Astrocyte of the cerebellum (primary cell): ENCODE measurements at regions not wholly inside any gene's neighbourhood (a gene's known extent, or its start where the extent isn't known, plus 50 kb on each side); places are given as distances from the start of the nearest gene placed in this dataset.

ENCODE experiments used
- DNase-seq: peaks from one replicate; pipeline ENCODE4 v3.0.0-alpha.2; 2011; ENCODE audit warnings: low read depth
- H3K4me3 ChIP-seq: 2 replicates; pipeline ENCODE4 v1.5.1; 2011; ENCODE audit warnings: mild to moderate bottlenecking, low read depth, low read length, moderate library complexity
- CTCF ChIP-seq: IDR thresholded peaks from 2 replicates; pipeline ENCODE4 v1.5.1; 2012; ENCODE audit warnings: low read length, low read depth, moderate library complexity, mild to moderate bottlenecking; ENCODE audit errors: missing control alignments
- in situ Hi-C: cut with HindIII; loops from 2 replicates; pipeline ENCODE4 v1.10.0; 2017; ENCODE audit warnings: low sequenced_read_pairs

- DNase-seq, result no peak
- H3K4me3 ChIP-seq, result no peak overlapping the region
- TF ChIP-seq CTCF, result no peak
- in situ Hi-C loops, result no loop called here
These were observed 169.4 kb upstream of the MIR17HG start for GRCh38 chr13:91178099-91178498.

GRCh38 chr13:91181892-91182291, 165.6 kb upstream of the MIR17HG start:
- TF ChIP-seq CTCF, result no peak
- in situ Hi-C loops, result no loop called here
- H3K4me3 ChIP-seq, result no peak overlapping the region
- no peak for DNase-seq

- no peak overlapping the region for H3K4me3 ChIP-seq
- no peak for TF ChIP-seq CTCF
- no peak for DNase-seq
- in situ Hi-C loops, result no loop called here
These were observed 163.1 kb upstream of the MIR17HG start for GRCh38 chr13:91184244-91184926.

GRCh38 chr13:91185294-91185863, 162.1 kb upstream of the MIR17HG start:
- no peak overlapping the region for H3K4me3 ChIP-seq
- TF ChIP-seq CTCF, result peak; percentile 31
- in situ Hi-C loops, result no loop called here
- peak; percentile 15 for DNase-seq

GRCh38 chr13:91187522-91187921, 160.0 kb upstream of the MIR17HG start:
- in situ Hi-C loops, result no loop called here

GRCh38 chr13:91189506-91189905, 158.0 kb upstream of the MIR17HG start:
- in situ Hi-C loops, result no loop called here
- TF ChIP-seq CTCF, result no peak
- no peak for DNase-seq
- no peak overlapping the region for H3K4me3 ChIP-seq

More at GRCh38 chr13:91187522-91187921, 160.0 kb upstream of the MIR17HG start:
- no peak for DNase-seq
- TF ChIP-seq CTCF, result no peak
- H3K4me3 ChIP-seq, result no peak overlapping the region
